Right hindlimb (tissue), 1 donor: ENCODE measurements at regions not wholly inside any gene's neighbourhood (a gene's known extent, or its start where the extent isn't known, plus 50 kb on each side); places are given as distances from the start of the nearest gene placed in this dataset.

Experiments used
- DNase-seq: peaks from one replicate; pipeline ENCODE4 v3.0.0-alpha.2; 2018

DNA sequence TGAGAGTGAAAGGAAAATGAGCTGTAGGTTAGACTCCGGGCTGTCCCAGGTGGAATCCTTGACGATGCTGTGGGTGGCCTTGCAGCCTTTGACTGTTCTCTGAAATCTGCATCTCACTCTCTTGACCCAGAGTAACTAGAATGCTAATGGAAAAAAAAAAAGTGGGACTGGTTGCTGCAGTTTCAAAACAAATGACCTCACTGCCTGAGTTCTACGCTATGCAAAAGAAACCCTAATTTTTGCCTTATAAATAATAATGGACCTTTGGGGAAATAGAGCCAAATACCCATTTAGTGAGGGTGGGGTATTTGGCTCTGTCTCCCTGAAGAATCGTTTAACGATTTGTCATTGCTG lies 309.7 kb upstream of the C2CD4B start:
- no peak for DNase-seq

DNA sequence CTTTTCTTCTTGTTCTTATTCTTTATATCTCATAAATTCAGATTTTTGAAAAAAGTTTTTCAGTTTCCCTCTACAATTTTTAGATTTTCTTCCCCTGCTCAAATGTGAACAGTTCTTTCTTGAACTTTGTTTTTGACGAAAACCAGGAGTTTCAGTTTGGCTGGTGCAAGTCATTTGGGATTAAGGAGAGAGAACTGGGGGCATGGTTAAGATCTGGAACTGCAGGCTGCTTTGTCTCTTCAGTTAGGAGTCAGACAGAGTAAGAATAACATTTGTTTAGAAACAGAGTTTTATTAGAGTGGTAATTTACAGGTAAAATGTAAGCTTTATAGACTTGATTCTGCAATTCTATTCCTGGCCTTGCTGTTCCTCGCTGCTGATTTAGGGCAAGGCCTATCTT lies 310.5 kb upstream of the C2CD4B start:
- DNase-seq: no peak

DNA sequence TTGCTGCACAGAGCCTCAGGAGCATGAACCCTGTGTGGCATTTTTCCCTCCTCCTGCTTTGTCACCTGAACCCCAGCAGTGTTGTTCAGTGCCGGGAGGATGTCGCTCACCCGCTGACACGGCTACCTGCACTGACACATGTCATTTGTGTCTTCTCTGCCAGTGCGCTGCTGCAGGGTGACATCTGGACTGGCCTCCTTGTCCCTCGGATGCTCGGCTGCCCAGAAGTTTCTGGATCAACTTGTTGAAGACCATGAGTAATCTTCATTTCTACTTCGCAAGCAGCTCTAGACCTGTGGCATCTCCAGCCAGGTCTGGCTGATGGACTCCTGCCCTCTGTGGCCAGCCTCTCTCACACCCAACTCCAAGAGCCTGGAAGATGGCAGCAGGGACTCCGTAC lies 311.1 kb upstream of the C2CD4B start:
- DNase-seq: no peak

- no peak for DNase-seq
These were observed 312.8 kb upstream of the C2CD4B start for GRCh38 chr15:62477929-62478328.

DNA sequence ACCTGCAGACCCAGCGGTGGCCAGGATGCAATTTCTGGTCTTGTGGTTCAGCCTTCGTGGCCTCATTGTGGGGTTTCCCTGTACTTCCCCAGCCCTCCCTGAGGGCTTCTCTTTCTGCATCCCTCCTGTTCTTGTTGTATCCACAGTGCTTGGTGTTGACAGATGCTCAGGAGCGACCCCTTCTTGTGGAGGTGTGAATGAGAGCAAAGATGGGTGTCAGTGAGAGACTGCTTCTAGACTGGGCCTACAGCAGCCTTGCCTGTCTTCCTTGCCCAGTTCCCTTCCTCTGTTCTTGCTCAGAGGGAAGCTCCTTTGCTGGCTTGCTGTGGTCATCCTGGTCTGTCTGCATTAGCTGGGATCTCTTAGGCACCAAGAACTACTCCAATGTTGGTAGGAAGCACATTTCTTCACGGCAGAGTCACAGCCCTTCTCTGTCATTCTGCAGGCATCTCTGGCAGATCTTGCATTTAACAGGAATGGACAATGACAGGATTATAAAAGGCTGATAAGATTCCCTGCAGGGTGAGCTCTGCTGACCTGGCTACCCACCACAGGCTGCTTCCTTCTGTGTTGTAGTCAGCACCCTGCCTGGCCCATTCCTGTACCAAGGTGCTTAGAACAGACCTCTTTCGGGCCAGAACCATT lies 317.8 kb upstream of the C2CD4B start:
- DNase-seq: no peak

- peak; percentile 75 for DNase-seq
These were observed 318.7 kb upstream of the C2CD4B start for GRCh38 chr15:62483814-62484213.

- no peak for DNase-seq
These were observed 320.2 kb upstream of the C2CD4B start for GRCh38 chr15:62485170-62485720.

DNA sequence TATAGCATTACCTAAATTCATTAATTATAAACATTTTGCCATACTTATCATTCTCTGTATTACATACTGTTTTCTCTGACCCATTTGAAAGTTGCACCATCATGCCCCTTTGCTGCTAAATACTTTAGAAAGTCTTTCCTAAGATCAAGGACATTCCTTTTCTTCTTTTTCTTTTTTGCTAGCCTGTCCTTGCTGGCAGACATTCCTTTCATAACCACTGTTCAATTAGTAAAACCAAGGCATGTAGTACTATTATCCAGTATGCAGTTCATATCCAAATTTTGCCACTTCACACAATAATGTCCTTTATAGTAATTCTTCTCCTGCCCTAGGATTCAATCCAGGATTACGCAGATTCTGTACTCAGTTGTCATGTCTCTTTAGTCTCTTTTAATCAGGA lies 321.0 kb upstream of the C2CD4B start:
- DNase-seq: no peak

- no peak for DNase-seq
These were observed 323.3 kb upstream of the C2CD4B start for GRCh38 chr15:62488387-62488786.

DNA sequence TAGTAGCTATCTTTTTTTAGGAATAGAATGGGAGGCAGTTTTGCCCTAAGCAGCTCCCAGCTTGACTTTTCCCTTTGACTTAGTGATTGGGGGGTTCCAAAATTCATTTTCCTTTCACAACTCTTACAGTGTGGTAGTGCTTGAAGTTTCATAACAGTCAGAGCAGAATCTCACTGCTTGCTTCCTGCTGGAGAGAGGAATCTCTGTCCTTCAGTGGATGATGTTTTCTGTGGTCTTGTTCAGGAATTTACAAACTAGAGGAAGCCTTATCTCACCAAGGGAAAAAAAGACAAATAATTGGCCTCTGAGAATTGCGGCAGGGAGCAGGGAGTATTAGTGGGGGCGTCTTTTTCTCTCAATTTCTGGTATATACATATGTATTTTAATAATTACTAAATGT lies 326.6 kb upstream of the C2CD4B start:
- DNase-seq: no peak

DNA sequence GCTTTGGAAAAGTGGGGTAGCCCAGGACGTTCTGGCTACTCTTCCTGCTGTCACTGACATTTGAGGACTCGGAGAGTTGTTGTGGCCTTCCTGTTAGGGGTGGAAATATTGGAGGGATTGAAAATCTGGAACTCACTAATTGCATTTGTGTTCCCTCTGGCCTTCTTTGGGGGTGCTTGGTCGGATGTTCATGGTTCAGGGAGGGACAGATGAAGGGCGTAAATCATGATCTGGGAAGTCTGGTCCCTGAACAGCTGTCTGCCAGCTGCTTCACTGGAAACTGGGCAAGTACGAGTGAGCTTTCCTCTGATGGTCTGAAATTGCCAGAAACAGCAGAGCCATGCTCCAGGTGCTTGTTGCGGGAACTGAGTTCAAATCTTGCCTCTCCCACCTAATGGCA lies 327.8 kb upstream of the C2CD4B start:
- DNase-seq: peak; percentile 82

- no peak for DNase-seq
These were observed 329.1 kb upstream of the C2CD4B start for GRCh38 chr15:62494197-62494596.

DNA sequence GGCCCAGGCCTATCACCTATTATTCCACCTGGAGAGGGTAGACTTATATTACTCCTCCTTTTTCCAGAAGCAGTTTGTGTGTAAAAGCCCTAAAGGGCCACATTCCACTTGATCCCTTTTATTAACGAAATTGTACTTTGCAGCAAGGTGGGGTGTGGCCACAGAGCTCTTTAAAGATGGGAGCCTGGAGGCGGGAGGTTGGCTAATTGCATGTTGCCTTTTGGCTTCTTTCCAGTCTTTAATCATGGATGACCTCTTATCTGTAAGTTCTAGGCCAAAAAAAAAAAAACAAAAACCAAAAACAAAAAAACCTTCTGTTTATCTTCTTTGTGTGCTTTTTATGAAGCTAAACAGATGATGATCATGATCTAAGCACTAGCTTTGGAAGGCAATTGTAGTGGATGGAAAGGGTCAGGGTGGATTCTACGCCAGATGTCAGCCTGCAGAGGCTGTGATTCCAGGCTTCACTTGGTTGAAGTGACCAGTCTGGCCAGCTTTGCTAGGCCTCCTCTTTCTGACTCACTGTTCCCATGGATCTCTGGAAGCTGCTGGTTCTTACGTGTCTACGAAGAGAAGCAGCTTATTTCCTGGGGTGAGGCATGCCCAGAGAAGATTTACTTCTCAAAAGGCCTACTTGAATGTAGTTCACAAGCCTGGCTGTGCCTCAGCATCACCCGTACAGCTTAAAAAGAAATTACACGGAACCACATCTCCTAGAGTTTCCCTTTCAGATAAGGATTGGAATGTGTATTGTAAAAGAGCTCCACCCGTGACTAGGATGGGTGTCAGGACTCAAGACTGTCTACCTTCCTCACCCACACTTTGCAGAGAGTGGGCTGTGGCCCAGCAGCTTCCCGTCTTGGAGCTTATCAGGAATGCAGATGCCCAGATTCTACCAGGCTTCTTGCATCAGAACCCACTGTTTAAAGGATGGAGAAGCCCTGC lies 330.9 kb upstream of the C2CD4B start:
- no peak for DNase-seq

- no peak for DNase-seq
These were observed 332.3 kb upstream of the C2CD4B start for GRCh38 chr15:62497356-62497755.

DNA sequence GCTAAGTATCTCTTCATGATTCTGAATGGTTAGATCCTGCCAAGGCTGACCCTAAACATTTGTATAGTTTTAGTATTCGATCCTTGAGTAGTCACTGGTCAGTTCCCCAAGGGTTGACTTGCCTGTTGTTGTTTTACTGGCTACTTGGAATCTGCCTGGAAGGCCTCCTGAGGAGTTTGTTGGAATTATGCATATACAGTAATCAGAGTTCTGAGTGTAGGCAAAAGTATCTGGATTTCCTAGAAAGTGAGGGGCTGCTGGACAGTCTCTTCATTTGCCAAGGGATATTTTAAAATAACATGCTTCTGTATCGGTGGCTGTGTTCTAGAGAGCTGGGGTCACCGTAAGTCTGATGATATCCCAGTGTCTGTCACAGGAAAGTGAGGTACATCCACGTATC lies 333.2 kb upstream of the C2CD4B start:
- DNase-seq: no peak

DNA sequence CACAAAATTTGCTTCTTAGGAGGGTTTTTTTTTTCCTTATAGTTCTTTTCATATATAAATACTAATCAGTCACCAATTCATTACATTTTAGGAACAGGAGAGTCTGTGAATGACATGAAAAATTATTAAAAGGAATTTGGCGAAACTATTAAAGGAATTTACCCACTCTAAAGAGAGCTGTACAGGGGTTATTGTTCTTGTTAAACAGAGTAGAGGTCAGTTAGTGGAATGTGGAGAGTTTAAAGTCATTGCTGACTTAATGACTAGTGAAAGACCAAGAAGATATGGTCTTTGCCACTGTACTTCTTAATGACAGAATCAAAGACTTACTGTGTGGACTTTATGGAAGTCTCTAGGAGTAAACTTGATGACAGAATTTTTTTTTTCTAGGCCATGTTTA lies 333.6 kb upstream of the C2CD4B start:
- DNase-seq: no peak

DNA sequence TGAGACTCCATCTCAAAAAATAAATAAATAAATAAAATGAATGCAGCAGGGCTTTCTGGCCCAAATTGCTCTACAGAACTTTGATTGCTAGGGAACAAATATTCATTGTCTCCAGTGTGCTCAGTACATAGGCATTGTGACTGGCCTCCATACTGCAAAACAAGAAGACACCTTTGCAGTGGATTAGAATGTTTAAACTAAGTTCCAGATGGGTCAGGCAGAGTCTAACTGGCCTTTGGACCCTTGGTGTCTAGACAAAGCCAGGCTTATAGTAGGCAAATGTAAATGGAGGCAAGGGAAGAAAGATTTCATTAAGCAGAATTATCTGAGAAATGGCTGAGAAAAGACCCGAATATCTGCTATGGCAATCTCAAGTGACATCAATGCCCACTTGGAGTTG lies 335.2 kb upstream of the C2CD4B start:
- no peak for DNase-seq

DNA sequence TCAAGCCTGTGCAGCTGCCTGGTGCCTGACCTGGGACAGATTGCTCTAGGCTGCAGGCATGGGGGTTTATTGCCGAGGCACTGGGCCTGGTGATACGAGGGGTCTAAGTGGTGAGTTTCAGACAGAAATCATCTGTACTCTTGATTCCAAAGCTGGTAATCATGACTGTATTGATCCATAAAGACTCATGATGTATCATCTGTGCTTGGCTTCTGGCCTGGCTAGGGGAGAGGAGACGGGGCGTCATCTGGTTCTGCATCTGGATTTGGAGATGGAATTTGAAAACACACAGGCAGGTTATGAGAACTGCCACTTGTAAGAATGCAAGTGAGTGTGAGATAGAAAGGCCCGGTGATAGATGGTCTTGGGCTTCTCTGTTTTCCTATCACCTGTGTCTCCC lies 337.4 kb upstream of the C2CD4B start:
- no peak for DNase-seq

DNA sequence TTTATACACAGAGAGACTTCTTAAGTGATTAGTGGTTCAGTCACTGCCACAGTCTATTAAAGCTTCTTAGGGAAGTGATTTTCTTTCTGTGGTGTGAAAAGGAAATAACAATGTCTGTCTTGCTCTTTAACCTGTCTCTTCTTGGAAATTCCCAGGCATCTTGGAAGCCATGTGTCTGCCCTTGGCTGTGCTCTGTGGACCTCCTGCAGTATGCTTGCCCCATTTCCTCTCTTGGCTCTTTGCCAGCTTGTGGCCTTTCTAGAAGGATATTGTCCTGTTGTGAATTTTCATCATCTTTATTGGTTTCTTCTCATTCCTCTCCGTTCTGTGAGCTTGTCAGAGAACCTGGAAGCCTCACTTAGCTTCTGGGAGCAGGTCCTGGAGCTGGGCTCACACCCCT lies 338.4 kb upstream of the C2CD4B start:
- no peak for DNase-seq

DNA sequence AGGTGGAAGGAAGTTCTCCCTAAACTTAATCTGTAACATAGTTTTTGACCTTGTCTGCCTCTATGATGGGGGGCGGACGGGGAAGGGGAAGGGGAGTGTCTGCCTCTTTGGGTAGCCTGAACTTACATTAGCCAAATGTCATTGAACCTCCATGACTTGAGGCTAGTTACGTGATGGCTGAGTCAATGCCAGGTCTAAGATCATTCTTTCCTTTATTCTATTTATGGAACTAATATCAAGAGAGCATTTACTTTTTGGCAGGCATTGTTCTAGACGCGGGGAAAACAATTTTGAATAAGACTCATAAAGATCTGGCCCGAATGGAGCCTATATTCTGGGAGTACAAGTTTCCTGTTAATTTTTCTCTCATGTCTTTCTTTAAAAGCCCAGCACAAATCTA lies 340.7 kb upstream of the C2CD4B start:
- no peak for DNase-seq

DNA sequence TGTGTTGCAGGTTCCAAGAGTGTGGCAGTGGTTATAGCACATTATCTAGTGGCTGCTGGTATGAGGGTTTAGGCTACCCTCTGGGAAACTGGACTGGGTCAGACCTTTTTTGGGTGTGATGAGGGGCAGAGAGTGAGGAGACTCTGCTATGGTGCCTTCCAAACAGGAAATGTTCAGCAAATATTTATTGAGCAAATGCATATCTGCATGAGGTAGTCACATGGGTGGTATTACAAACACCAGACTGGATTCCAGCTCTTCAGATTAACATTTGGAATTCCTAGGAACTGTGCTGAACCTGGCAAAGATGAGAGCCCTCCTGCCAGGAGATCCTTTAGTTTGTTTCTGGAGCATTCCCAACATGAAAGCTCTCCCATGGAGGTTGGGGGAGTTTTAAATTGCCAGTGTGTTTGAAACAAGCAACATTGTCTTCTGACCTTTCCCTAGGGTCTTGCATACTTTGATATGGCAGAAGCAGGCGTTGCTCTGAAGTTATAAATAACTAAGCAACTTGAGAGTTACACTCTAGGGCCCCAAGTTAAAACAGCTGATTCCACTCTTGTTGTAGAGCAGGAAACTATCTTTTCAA lies 341.2 kb upstream of the C2CD4B start:
- DNase-seq: no peak

DNA sequence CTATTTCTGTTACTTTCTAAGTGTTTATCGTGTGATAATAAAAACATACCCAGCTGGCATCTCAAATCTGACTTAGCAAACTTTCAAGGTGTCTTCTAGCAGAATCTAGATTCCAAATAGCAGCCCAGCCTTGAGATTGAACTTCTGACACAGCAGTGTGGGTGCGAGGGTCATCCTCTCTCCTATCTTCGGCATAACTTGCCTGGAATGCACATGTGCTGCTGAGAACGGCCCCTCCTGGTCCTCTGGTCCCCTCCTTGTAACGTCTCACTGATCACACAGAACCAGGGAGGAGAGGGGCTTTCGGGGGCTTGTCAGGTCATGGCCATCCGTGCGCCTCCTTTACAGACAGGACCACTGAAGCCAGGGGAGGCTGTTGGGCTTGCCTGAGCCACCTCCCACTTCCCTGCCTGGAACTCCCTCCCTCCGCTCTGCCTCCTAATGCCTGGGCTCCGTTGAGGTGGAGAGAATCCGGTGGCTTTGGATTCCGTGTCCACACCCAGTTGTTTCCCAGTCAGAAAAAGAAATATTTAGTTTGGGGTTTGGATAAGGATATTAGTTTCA lies 344.4 kb upstream of the C2CD4B start:
- no peak for DNase-seq

- no peak for DNase-seq
These were observed 345.7 kb upstream of the C2CD4B start for GRCh38 chr15:62510791-62511190.

- no peak for DNase-seq
These were observed 347.8 kb upstream of the C2CD4B start for GRCh38 chr15:62512904-62513303.
